ENCODE measurements at regions not wholly inside any gene's neighbourhood (a gene's known extent, or its start where the extent isn't known, plus 50 kb on each side); places are given as distances from the start of the nearest gene placed in this dataset.

- TF ChIP-seq CTCF (conservative IDR thresholded peaks at IDR 0.05) (no peak), ZFX (IDR thresholded peaks at IDR 0.05) (no peak)
- H3K27ac ChIP-seq, result no peak overlapping the region
These were observed 159.8 kb downstream of the SYK start for GRCh38 chr9:90961375-90961774.

GRCh38 chr9:90964101-90965020 is 162.7 kb downstream of the SYK start:
- H3K27ac ChIP-seq, result no peak overlapping the region
- TF ChIP-seq CTCF (conservative IDR thresholded peaks at IDR 0.05), result no peak; the same call in 1 of the 2 replicates
- no peak for TF ChIP-seq ZFX (IDR thresholded peaks at IDR 0.05)

- TF ChIP-seq CTCF (conservative IDR thresholded peaks at IDR 0.05), result no peak
- TF ChIP-seq ZFX (IDR thresholded peaks at IDR 0.05), result no peak
- no peak overlapping the region for H3K27ac ChIP-seq
These were observed 163.8 kb downstream of the SYK start for GRCh38 chr9:90965226-90966030.

GRCh38 chr9:90966031-90966290 is 164.3 kb downstream of the SYK start:
- no peak overlapping the region for H3K27ac ChIP-seq
- no peak for TF ChIP-seq CTCF (conservative IDR thresholded peaks at IDR 0.05)
- no peak for TF ChIP-seq ZFX (IDR thresholded peaks at IDR 0.05)

- TF ChIP-seq CTCF (conservative IDR thresholded peaks at IDR 0.05) (no peak), ZFX (IDR thresholded peaks at IDR 0.05) (no peak)
- no peak overlapping the region for H3K27ac ChIP-seq
These were observed 165.0 kb downstream of the SYK start for GRCh38 chr9:90966480-90967144.

- no peak for TF ChIP-seq ZFX (IDR thresholded peaks at IDR 0.05)
- TF ChIP-seq CTCF (conservative IDR thresholded peaks at IDR 0.05), result no peak
- H3K27ac ChIP-seq, result no peak overlapping the region
These were observed 165.5 kb downstream of the SYK start for GRCh38 chr9:90967145-90967538.
